ENCODE measurements at regions not wholly inside any gene's neighbourhood (a gene's known extent, or its start where the extent isn't known, plus 50 kb on each side); places are given as distances from the start of the nearest gene placed in this dataset.

- DNase-seq (ENCODE audit: low read depth), result no peak
- H3K4me3 ChIP-seq (ENCODE audit: low read depth, low read length), result no peak overlapping the region
- TF ChIP-seq CTCF (IDR thresholded peaks at IDR 0.05; ENCODE audit: insufficient read depth, low read depth, low read length, missing control alignments), result no peak
Measured at GRCh38 chr2:198776616-198777406, 680.9 kb downstream of the SATB2 start.

GRCh38 chr2:198775737-198776136 lies 682.0 kb downstream of the SATB2 start:
- no peak overlapping the region for H3K4me3 ChIP-seq (ENCODE audit: low read depth, low read length)
- no peak for DNase-seq (ENCODE audit: low read depth)
- TF ChIP-seq CTCF (IDR thresholded peaks at IDR 0.05; ENCODE audit: insufficient read depth, low read depth, low read length, missing control alignments), result no peak

GRCh38 chr2:198774576-198774975 lies 683.2 kb downstream of the SATB2 start:
- no peak overlapping the region for H3K4me3 ChIP-seq (ENCODE audit: low read depth, low read length)
- no peak for DNase-seq (ENCODE audit: low read depth)
- TF ChIP-seq CTCF (IDR thresholded peaks at IDR 0.05; ENCODE audit: insufficient read depth, low read depth, low read length, missing control alignments), result no peak

- no peak overlapping the region for H3K4me3 ChIP-seq (ENCODE audit: low read depth, low read length)
- DNase-seq (ENCODE audit: low read depth), result no peak
- no peak for TF ChIP-seq CTCF (IDR thresholded peaks at IDR 0.05; ENCODE audit: insufficient read depth, low read depth, low read length, missing control alignments)
Measured at GRCh38 chr2:198767694-198768093, 690.0 kb downstream of the SATB2 start.

- no peak for DNase-seq (ENCODE audit: low read depth)
- TF ChIP-seq CTCF (IDR thresholded peaks at IDR 0.05; ENCODE audit: insufficient read depth, low read depth, low read length, missing control alignments), result no peak
- H3K4me3 ChIP-seq (ENCODE audit: low read depth, low read length), result no peak overlapping the region
Measured at GRCh38 chr2:198763793-198764192, 693.9 kb downstream of the SATB2 start.

GRCh38 chr2:198762441-198762840 lies 695.3 kb downstream of the SATB2 start:
- H3K4me3 ChIP-seq (ENCODE audit: low read depth, low read length), result no peak overlapping the region
- DNase-seq (ENCODE audit: low read depth), result no peak
- TF ChIP-seq CTCF (IDR thresholded peaks at IDR 0.05; ENCODE audit: insufficient read depth, low read depth, low read length, missing control alignments), result no peak

GRCh38 chr2:198757069-198757468 lies 700.7 kb downstream of the SATB2 start:
- DNase-seq (ENCODE audit: low read depth), result no peak
- no peak for TF ChIP-seq CTCF (IDR thresholded peaks at IDR 0.05; ENCODE audit: insufficient read depth, low read depth, low read length, missing control alignments)
- H3K4me3 ChIP-seq (ENCODE audit: low read depth, low read length), result no peak overlapping the region

Data from GM12865 (cell line).